ENCODE measurements at regions not wholly inside any gene's neighbourhood (a gene's known extent, or its start where the extent isn't known, plus 50 kb on each side); places are given as distances from the start of the nearest gene placed in this dataset.

GRCh38 chr2:149732001-149732685 lies 144.6 kb upstream of the MMADHC start:
- no peak overlapping the region for H3K4me3 ChIP-seq (ENCODE audit: low read depth in 2 of 2, low read length in 2 of 2)
- CTCF ChIA-PET: no interaction called here
- no peaks in the 10 kb centered on the region for H3K36me3 ChIP-seq (ENCODE audit: control insufficient read depth, insufficient read depth, low read length)
- no TSS peak for BruUV-seq (replicated peaks)
- H3K27ac ChIP-seq (ENCODE audit: low read length): peak overlapping the region; percentile 34; the same call in 1 of the 2 replicates
- H3K4me1 ChIP-seq (ENCODE audit: control insufficient read depth, insufficient read depth, low read length): no peaks in the 10 kb centered on the region
- in situ Hi-C loops (cut with HindIII; ENCODE audit: low pct_unique_long_range_greater_than_20kb, low sequenced_read_pairs): no loop called here
- TF ChIP-seq POLR2AphosphoS5 (IDR thresholded peaks at IDR 0.05; ENCODE audit: low read depth, low read length): no peak
- TF ChIP-seq TCF7L2 (IDR thresholded peaks at IDR 0.05; ENCODE audit: low read depth, low read length): no peak
- no peak for TF ChIP-seq CTCF (IDR thresholded peaks at IDR 0.05)
- TF ChIP-seq REST (IDR thresholded peaks at IDR 0.05; ENCODE audit: insufficient read depth in 1 of 2, low read depth in 2 of 2, low read length in 1 of 2): no peak
- no peak for TF ChIP-seq SIN3A (IDR thresholded peaks at IDR 0.05; ENCODE audit: borderline replicate concordance, insufficient read depth, low read depth, low read length)
- POLR2A ChIA-PET: no interaction called here
- DNase-seq (ENCODE audit: low read depth, low spot score) (no peak), ATAC-seq (no peak)
- peaks cover 6% of the 10 kb centered on the region; the same call in 1 of the 2 replicates for H3K9me3 ChIP-seq (ENCODE audit: control insufficient read depth, insufficient read depth, low read depth, low read length)
- no peaks in the 10 kb centered on the region for H3K27me3 ChIP-seq (ENCODE audit: control insufficient read depth, insufficient read depth, low read length)
- intact Hi-C loops (cut with micrococcal nuclease; ENCODE audit: unreplicated experiment): no loop called here

GRCh38 chr2:149731079-149731478 lies 143.5 kb upstream of the MMADHC start:
- in situ Hi-C loops (cut with HindIII; ENCODE audit: low pct_unique_long_range_greater_than_20kb, low sequenced_read_pairs): no loop called here
- Histone ChIP-seq H3K9me3 (ENCODE audit: control insufficient read depth, insufficient read depth, low read depth, low read length) (peaks cover 6% of the 10 kb centered on the region; the same call in 1 of the 2 replicates), H3K4me3 (ENCODE audit: low read depth in 2 of 2, low read length in 2 of 2) (no peak overlapping the region), H3K36me3 (ENCODE audit: control insufficient read depth, insufficient read depth, low read length) (no peaks in the 10 kb centered on the region), H3K27me3 (ENCODE audit: control insufficient read depth, insufficient read depth, low read length) (no peaks in the 10 kb centered on the region), H3K4me1 (ENCODE audit: control insufficient read depth, insufficient read depth, low read length) (no peaks in the 10 kb centered on the region), H3K27ac (ENCODE audit: low read length) (no peak overlapping the region)
- CTCF ChIA-PET: no interaction called here
- intact Hi-C loops (cut with micrococcal nuclease; ENCODE audit: unreplicated experiment): no loop called here
- no peak for TF ChIP-seq SIN3A (IDR thresholded peaks at IDR 0.05; ENCODE audit: borderline replicate concordance, insufficient read depth, low read depth, low read length)
- no peak for TF ChIP-seq REST (IDR thresholded peaks at IDR 0.05; ENCODE audit: insufficient read depth in 1 of 2, low read depth in 2 of 2, low read length in 1 of 2)
- TF ChIP-seq TCF7L2 (IDR thresholded peaks at IDR 0.05; ENCODE audit: low read depth, low read length): no peak
- no peak for TF ChIP-seq POLR2AphosphoS5 (IDR thresholded peaks at IDR 0.05; ENCODE audit: low read depth, low read length)
- TF ChIP-seq CTCF (IDR thresholded peaks at IDR 0.05): no peak
- POLR2A ChIA-PET: no interaction called here
- DNase-seq (ENCODE audit: low read depth, low spot score) (no peak), ATAC-seq (no peak)
- no TSS peak for BruUV-seq (replicated peaks)
